ENCODE measurements at regions not wholly inside any gene's neighbourhood (a gene's known extent, or its start where the extent isn't known, plus 50 kb on each side); places are given as distances from the start of the nearest gene placed in this dataset.

DNA sequence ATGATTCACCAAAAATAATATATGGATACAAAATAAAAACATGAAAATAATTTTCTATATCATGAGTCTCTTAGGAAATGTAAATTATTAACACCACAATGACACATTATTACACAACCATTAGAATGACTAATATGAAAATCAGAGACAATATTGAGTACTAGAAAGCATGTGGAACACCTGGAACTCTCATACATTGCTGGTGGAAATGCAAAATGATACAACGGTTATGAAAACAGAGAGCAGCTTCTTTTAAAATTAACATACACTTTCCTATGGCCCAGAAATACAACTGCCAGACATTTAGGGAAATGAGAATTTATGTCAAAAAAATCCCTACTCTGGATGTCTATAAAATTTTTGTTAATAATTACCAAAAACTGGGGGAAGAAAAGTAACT is 853.3 kb upstream of the MAN1A1 start:
- DNase-seq = no peak

DNA sequence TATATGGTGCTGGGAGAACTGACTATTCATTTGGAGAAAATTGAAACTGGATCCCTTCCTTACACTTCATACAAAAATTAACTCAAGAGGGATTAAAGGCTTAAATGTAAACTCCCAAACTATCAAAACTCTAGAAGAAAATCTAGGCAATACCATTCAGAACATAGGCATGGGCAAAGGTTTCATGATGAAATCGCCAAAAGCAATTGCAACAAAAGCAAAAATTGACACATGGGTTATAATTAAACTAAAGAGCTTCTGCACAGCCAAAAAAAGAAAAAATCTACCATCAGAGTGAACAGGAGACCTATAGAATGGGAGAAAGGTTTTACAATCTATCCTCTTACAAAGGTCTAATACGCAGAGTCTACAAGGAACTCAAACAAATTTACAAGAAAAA is 851.3 kb upstream of the MAN1A1 start:
- DNase-seq = no peak

DNA sequence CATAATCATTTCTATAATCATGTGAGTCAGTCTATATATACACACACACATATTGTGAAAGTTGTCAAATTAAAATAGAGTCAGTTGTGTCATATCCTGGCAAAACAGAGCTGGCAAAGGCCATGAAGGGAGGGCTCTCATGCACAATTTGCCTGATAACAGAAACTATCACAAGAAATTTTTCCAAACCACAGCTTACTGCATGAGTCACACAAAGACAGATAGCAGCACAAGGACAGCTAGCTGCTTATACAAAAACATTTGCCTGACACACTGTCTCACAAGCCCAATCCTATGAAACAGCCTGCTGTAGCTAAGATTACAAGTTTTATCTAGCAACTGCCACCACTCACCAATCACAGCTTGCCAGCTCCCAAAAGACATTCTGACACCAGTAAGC is 848.5 kb upstream of the MAN1A1 start:
- no peak for DNase-seq

DNA sequence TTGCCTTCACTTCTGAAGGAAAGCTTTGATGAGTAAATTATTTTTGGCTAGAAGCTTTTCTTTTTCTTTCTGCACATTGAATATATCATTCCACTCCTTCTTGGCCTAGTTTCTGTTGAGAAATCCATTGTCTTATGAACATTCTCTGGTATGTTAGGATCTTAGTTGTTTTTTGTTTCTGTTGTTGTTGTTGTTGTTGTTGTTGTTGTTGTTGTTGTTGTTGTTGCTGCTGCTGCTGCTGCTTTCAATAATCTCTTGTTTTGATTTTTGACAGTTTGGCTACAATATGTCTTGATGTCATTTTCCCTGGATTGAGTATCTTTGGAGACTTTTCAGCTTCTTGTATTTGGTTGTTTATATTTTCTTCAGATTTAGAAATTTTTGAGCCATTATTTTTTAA is 836.5 kb upstream of the MAN1A1 start:
- no peak for DNase-seq

DNA sequence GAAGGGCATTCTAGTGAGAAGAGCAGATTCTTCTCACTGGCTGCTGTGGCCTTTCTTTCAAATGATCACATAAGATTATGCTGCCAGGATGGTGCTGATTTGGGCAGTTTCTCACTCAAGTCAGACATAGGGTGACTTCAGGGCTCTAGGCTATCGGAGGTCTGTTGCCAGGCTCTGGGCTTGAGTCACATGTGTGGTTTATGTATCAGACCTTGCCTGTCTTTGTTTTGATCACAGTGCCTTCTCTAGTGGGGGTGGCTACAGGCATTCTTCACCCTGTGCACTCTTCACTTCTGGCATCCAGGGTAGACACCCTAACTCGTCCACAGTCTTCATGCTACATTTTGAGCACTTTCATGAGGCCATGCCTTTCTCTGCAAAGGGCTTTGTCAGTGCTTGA is 823.7 kb upstream of the MAN1A1 start:
- DNase-seq = no peak

DNA sequence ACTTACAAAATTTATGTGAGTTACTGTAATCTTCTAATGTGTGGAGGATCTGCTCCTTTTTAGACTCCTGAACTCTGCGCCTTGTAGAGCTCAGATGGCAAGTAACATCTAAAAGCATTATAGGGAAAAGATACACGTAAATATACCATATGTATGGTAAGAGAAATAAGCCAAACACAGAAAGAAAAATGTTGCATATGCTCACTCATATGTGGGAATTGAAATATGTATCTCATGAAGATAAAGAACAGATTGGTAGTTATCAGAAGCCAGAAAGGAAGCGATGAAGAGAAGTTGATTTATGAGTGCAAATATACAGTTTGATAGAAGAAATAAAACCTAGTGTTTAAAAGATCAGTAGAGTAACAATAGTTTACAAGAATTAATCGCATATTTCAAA is 815.0 kb upstream of the MAN1A1 start:
- no peak for DNase-seq

DNA sequence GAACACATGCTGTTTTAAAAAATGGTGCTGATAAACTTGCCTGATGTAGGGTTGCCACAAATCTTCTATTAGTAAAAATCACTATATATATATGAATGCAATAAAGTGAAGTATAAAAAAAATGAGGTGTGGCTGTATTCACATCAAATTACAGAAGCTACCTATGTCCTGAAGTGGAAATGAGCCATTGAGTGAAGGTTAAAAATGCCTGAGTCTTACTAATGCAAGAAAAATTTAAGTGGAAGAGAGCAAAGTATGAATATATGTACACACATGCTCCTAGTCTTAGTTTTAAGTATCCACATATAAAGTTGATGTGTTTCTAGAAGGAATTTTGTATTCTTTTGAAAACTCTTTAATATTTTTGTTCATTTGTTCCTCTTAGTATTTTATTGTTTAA is 808.3 kb upstream of the MAN1A1 start:
- DNase-seq = no peak

DNA sequence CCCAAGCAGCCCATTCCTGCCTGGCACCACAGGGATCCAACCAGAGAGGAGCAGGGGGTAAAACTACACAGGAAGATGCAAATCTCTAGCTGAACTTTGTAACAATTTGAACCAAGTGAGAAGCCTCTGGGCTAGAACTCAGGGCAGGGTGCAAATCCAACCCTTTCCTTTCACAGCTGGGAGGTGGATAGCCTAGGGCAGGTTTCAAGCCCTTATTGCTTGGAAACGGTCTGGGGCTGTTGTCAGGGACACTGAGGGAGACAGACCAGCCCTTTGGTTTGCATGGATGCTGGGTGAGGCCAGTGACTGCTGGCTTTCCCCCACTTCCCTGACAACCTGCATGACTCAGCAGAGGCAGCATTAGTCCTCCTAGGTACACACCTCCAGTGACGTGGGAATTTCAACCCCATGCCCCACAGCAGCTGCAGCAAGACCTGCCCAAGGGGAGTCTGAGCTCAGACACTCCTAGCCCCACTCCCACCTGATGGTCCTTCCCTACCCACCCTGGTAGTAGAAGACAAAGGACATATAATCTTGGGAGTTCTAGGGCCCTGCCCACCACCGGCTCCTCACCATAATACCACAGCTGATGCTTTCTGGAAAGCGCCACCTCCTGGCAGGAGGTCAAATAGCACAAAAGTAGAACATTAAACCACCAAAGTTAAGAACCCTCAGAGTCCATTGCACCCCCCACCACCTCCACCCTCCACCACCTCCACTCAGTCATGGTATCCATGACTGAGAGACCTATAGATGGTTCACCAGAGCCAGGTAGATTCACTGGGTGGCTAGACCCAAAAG is 797.7 kb upstream of the MAN1A1 start:
- DNase-seq = no peak

DNA sequence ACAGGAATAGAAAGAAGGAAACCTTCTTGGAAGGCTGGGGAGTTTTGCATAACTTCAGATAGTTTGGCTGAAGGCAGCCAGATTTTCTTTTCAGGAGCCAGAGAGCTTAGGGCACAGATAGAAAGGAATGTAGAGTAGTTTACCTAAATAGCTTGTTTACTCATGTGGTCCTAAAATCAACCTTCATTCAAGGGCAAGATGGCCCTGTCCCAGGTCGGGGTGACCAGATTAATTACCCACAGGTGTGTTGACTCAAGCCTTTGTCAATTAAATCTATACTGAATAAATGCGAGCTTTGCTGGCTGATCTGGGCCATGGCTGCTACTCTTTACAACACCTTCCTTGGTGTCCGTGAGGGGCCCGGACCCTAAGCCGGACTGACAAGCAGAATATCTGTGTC is 792.0 kb upstream of the MAN1A1 start:
- no peak for DNase-seq

DNA sequence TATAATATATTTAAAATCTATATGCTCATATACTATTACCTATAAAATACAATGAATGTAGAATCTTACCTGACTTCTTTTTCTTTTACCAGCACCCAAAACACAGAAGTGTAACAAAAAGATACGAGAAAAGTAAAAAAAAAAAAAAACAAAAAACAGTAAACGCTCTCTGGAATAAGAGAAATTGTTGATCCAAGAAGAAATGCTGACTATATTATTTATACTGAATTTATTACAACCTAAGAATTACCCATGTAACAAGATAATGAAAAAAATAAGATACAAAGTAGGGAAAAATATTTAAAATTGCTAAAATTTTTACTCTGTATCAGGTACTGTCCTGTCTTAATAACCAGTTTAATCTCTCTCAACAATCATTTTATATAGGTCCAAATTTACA is 787.9 kb upstream of the MAN1A1 start:
- DNase-seq = no peak

DNA sequence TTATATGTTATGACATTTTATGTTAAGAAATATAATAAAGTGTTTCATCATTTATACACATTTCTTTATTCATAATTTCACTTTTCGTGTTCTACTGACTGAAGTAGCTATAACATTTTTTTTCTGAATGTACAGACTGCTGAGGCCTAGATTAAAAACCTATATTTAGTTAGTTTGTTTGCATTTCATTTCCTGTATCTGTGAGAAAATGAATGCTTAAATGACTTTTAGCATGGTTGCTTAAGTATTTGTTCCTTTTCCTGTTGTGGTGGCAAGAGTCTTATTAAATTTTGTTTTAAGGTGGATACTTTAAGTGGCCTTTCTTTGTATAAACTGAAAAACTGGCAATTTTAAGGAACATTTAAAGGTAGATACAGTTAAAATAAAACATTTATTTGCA is 779.7 kb upstream of the MAN1A1 start:
- no peak for DNase-seq

DNA sequence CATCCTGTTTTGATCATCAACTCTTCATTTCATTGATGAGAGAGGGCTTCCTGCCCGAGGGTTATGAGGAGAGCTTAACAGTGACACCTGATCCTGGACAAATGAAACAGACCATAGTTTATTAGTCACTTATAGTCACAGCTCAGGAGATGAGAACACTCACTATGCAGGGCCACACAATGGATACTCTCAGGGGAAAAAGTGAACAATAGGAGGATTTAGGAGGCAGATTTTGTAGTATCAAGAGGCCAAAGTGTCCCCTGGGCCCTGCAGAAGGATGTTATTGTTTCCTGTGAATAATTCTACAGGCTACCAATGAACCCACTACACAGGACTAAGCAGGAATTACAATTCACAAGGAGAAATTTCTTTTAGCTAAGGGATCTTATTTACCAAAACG is 772.8 kb upstream of the MAN1A1 start:
- DNase-seq = no peak

DNA sequence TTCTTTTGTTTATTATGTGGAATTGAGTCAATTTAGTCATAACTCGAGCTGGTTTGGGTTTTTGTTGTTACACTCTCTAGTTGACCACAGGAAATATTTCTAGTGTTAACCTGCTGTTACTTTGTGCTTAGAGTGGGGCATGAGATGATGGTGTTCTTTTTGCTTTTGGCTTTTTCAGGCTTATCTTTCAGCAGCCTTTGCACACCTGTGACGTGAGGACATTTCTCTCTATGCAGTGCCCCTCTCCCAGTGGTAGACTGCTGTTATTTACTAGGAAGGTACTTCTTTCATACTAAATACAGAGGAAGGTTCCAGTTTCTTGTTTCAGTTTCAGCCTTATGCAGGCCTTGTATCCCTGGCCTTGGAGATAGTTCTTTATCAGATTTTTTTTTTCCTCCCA is 766.8 kb upstream of the MAN1A1 start:
- DNase-seq = no peak

DNA sequence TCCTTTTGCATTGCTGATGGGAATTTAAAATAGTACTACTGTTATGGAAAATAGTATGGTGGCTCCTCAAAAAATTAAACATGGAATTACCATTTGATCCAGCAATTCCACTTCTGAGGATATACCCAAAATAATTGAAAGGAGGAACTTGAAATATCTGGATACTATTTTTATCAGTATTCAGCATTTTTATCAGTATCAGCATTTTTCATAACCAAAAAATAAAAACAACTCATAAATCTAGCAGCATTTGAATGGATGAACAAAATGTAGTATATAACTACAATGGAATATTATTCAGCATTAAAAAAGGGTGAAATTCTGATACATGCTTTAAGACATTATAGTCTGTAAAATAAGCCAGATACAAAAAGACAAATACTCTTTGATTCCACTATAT is 763.4 kb upstream of the MAN1A1 start:
- DNase-seq = no peak

DNA sequence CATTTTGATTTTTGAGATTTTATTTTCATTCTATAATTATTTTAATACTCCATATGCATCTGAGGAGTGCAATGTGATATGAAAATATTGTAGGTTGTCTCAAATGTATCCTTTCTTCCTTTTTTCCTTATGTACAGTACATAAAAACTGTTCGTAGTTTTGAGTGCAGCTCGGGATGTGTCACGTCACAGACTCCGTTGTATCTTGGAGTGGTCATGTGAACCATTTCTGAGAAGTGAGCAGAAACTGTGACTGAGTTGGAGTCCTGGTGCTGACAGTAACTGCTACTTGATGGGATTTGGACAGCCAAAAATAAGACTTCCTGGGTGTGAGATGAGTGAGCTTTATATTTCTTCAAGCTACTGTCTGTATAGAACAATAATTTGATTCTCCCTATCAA is 761.4 kb upstream of the MAN1A1 start:
- DNase-seq = no peak

DNA sequence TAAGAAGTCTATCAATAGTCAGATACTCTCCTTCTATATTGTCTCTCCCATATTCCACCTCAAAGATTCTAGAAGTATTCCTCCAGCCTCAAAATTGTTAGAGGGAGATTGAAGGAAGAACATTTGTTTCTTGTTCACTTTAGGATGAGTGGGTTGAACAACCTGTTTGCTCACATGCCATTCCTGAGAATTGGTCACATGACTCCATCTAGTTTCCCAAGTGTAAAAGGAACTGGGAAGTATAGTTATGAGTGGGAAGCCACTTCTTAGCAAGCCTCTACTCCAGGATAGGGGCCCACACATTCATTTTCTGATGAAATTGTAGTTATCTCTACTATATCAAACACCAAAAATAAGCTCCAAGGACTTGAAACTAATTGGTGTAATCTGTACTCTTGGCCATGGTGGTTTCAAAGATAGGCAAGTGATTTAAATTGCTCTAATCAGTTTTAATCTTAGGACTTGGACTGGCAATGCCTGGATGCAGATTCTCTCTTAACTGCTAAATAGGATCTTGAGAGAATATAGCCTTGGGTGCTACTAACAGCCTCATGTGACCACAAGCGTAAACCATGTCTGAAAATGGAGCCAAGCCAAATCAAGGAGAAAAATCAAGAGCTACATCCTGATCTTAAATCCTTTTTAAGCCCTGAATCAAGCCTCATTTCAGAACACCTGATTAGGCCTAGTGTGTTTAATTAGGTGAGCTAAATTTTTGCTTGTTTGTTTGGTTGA is 758.7 kb upstream of the MAN1A1 start:
- DNase-seq = no peak

DNA sequence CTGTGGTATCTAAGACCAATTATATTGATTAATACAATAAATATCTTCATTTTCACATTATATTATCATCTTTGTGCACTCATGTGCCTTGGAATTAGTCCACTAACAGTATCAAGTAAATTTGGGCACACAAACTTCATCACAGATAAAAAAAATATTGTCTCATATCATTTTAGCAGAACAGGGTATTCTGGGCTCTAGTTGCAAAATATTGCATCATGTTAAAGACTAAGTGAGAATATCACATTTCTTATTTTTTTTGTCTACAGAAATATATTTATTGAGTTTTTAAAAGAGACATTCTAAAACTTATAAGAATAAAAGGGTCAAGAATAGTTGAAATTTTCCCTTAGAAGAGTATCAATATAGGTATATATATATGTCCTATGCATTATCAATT is 754.1 kb upstream of the MAN1A1 start:
- no peak for DNase-seq

DNA sequence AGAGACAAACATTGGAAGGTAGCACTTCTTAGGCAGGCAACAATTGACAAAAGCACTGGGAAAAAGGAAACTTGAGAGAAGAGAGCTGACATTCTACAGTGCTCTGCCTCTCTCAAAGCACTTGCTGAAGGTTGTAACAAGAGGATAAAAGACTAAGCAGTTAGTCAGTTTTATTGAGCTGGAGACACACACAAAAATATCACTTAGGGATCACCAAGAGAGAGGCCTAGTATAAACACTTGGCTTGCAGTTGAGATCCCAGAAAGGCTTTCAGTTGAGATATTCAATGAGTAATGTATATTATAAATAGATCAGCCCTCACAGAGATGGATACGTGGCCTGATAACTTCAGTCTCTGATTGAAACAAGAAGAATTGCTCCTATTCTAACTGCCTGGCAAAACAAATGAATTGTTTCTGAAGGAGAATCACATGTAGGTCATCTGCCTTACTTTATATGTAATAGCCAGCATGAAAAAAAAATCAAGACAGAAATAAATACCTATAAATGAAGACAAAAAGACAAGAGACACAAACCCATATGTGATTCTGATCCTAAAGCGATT is 747.2 kb upstream of the MAN1A1 start:
- no peak for DNase-seq

DNA sequence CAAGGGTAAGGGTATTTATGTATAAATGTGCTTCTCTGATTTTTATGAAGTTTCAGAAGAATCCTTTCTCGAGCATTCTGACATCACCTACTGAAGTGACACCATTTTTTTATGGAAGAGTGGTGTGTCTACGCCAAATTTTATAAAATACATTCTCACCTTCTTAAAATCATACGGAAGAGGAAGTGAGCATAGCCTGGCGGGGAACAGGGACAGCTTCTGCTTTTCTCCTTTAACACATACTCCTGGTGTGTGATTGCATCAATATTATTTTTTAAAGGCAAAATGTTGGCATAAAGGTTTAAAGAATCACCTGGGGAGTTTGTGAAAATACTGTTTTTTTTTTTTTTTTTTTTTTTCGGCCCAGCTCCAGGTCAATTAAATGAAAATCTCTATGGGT is 733.6 kb upstream of the MAN1A1 start:
- no peak for DNase-seq

DNA sequence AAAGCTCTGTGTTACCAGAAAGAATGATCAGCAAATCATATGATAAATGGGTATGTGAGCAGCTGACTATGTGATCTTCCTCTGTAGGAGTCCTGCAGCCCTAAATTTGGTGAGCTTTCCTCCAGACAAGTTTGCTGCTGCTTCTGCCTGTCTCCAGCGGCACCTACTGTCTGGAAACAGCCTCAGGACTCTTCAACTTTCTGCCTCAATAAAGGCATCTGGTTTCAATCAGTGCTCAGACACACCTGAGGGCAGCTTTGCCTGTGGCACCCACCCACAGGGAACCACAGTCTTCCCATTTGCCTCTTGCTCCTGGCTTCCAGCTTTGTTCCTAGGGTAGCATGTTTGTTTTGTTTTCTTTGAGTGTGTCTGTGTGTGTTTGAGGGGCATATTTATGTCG is 727.9 kb upstream of the MAN1A1 start:
- no peak for DNase-seq

DNA sequence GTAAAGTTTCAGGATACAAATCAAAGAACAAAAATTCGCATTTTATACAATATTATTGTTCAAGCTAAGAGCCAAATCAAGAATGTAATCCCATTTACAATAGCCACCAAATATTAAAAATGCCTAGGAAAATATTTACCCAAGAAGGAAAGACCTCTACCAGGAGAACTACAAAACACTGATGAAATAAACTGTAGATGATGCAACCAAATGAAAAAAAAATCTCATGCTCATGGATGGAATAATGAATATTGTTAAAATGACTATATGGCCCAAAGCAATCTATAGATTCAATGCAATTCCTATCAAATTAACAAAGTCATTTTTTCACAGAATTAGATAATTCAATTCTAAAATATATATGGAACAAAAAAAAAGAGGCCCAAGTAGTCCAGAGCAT is 708.8 kb upstream of the MAN1A1 start:
- DNase-seq = no peak

DNA sequence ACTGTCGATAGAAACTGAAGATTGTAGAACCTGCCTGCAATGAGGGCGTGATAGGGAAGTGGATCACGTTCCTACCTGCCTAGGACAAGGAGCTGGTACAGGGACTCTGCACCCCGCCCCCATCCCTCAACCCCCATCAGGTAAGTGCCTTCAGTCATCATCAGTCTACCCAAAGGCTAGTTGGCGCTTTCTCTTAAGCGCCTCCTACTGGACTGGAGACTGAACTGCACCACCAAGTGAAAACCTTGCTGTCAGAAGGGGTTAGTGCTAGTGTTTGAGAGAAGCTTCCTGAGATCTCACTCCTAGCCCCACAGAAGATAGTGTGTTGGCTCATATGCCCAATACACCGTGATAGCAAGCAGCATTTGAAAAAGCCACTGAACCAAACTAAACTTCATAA is 706.5 kb upstream of the MAN1A1 start:
- DNase-seq = no peak

DNA sequence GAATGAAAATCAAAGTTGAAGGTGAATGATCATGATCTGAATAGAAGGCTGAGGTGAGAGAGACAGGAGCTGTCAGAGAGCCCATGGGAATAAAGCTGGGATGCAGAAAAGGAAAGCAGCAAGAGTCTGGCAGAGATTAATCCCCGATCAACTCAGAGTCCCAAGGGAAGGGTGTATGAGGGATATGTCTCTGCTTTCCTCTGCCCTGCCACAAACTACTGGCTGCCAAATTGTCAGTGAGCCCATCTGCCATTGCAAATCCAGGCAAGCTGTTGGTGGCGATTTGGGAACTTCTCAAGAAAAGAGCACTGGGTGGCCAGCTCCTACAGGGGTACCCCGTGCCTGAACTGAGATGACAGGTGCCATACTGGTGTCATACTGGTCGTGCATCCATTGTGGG is 705.5 kb upstream of the MAN1A1 start:
- no peak for DNase-seq

DNA sequence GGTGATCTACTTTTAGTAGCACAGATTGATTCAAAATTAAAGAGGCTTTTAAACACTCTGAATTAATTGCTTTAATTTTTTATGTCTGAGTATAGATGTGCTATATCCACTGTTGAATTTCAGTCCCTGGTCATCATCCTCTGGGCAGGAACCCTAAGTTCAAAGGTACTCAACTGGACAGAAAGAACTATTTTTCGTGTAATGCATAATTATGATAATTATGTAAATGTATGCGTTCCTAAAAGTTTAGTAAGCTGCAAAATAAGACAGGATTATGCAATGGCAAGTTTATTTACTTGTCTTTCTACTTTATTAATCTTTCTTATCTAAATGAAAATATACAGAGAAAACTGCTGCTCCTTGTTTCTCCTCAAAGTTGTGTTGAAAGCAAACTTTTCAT is 690.1 kb upstream of the MAN1A1 start:
- no peak for DNase-seq

DNA sequence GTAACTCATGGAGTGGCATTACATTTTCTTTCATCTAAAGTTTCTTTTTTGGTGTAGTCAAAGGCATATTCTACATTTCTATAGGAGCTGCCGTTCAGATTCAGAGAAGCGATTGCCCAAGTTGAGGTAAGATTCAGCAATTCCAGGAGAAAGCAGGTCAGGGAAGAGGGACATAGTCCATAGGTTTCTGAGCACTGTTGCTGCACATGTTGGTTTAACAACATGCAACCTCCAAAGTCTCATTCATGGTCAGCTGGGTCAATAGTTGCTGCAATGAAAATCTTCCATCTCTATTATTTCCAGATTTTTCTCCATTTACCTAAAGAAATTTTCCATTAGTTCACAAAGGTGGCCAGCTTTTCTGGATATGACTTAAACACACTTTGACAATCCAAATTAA is 682.3 kb upstream of the MAN1A1 start:
- no peak for DNase-seq
